Right lobe of liver (tissue), 4 donors: ENCODE measurements at regions not wholly inside any gene's neighbourhood (a gene's known extent, or its start where the extent isn't known, plus 50 kb on each side); places are given as distances from the start of the nearest gene placed in this dataset.

Experiments
- CTCF ChIP-seq, 4 donors: fragments of 200-600 bp in 3 of 4; fragments of 450-650 bp in 1 of 4; IDR thresholded peaks; one replicate each; pipeline versions ENCODE4 v1.5.1 to v1.8.0; 2016 to 2022; ENCODE audit warnings: antibody characterized with exemption in 4 of 4, mild to moderate bottlenecking in 2 of 4
- POLR2A ChIP-seq: fragments of 450-650 bp; IDR thresholded peaks from one replicate; pipeline ENCODE4 v1.6.1; 2017; ENCODE audit warnings: antibody characterized with exemption, mild to moderate bottlenecking
- donor health status: DM: no; HTN: no; CAD: no.
- donor health status: DM: no; HTN: no; CAD: no.
- donor health status: DM: no; HTN: yes; CAD: no.

GRCh38 chr4:156638334-156638733 lies 333.3 kb downstream of the PDGFC start:
- no peak for TF ChIP-seq POLR2A
- TF ChIP-seq CTCF (IDR thresholded peaks at IDR 0.05): no peak
